Gastroesophageal sphincter (tissue), 3 donors: ENCODE measurements at regions not wholly inside any gene's neighbourhood (a gene's known extent, or its start where the extent isn't known, plus 50 kb on each side); places are given as distances from the start of the nearest gene placed in this dataset.

ENCODE experiments used
- EP300 ChIP-seq: sonication (generic); formaldehyde crosslinking; IDR thresholded peaks from one replicate; pipeline ENCODE4 v1.6.1; 2017; ENCODE audit warnings: antibody characterized with exemption, mild to moderate bottlenecking
- POLR2A ChIP-seq, 2 donors: fragments of 450-650 bp; IDR thresholded peaks; one replicate each; pipeline ENCODE4 v1.6.1; 2017; ENCODE audit warnings: antibody characterized with exemption in 2 of 2, mild to moderate bottlenecking in 2 of 2, moderate library complexity in 1 of 2
- TF ChIP-seq, protein P1 (sequence below), 4 experiments: fragments of 200-600 bp in 2 of 4; fragments of 450-650 bp in 2 of 4; sonication (generic) in 1 of 4; IDR thresholded peaks; one replicate each; pipeline ENCODE4 v1.5.1; 2017 to 2019; ENCODE audit warnings: antibody characterized with exemption in 4 of 4, mild to moderate bottlenecking in 2 of 4, moderate library complexity in 2 of 4

- TF ChIP-seq, protein P1, sequence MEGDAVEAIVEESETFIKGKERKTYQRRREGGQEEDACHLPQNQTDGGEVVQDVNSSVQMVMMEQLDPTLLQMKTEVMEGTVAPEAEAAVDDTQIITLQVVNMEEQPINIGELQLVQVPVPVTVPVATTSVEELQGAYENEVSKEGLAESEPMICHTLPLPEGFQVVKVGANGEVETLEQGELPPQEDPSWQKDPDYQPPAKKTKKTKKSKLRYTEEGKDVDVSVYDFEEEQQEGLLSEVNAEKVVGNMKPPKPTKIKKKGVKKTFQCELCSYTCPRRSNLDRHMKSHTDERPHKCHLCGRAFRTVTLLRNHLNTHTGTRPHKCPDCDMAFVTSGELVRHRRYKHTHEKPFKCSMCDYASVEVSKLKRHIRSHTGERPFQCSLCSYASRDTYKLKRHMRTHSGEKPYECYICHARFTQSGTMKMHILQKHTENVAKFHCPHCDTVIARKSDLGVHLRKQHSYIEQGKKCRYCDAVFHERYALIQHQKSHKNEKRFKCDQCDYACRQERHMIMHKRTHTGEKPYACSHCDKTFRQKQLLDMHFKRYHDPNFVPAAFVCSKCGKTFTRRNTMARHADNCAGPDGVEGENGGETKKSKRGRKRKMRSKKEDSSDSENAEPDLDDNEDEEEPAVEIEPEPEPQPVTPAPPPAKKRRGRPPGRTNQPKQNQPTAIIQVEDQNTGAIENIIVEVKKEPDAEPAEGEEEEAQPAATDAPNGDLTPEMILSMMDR (IDR thresholded peaks at IDR 0.05) = no peak
- no peak for TF ChIP-seq EP300
- TF ChIP-seq POLR2A (IDR thresholded peaks at IDR 0.05) = no peak
These were observed 242.1 kb upstream of the PDZRN3 start for GRCh38 chr3:73866846-73867245.
